ENCODE measurements at regions not wholly inside any gene's neighbourhood (a gene's known extent, or its start where the extent isn't known, plus 50 kb on each side); places are given as distances from the start of the nearest gene placed in this dataset.

DNA sequence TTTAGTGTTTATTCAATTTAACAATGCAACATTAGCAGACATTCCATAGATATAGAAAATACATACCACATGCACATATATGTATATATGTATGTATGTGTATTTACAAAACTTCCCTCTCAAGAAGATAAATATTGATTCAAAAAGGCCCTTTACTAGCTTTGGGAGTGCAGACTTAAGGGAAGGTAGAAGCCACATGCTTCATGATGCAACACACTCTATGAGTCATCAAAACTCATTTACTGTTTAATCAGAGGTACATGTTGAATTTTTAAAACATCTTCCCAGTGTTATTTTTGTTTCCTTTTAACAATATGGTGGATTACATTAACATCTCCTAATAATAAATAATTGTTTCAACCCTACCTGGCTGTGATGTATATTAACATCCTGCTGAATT lies 61.4 kb upstream of the KIRREL1 start:
- dilution Hi-C loops (cut with MboI; ENCODE audit: extremely low pct_ligation_motif_present, low sequenced_read_pairs) = no loop called here
- TF ChIP-seq MAX (IDR thresholded peaks at IDR 0.05; ENCODE audit: insufficient read depth, insufficient read length) (no peak), FOS (IDR thresholded peaks at IDR 0.05; ENCODE audit: borderline replicate concordance, insufficient read depth, low read length) (peak; percentile 12), MYC (IDR thresholded peaks at IDR 0.05; ENCODE audit: low read depth, low read length) (no peak), POLR2A (IDR thresholded peaks at IDR 0.05; ENCODE audit: low read depth, low read length) (no peak), EZH2 (IDR thresholded peaks at IDR 0.05; ENCODE audit: borderline replicate concordance, low read depth, low read length, severe bottlenecking) (no peak)
- intact Hi-C loops (cut with micrococcal nuclease) = no loop called here
- Histone ChIP-seq H2AFZ (ENCODE audit: low read depth, low read length) (no peak overlapping the region), H3K36me3 (ENCODE audit: control insufficient read depth in 2 of 2, extremely low read depth in 1 of 2, insufficient read depth in 2 of 2, low read length in 2 of 2) (no peaks in the 10 kb centered on the region), H3K27me3 (ENCODE audit: control insufficient read depth in 2 of 2, insufficient read depth in 2 of 2, low read length in 2 of 2) (no peaks in the 10 kb centered on the region), H3K79me2 (ENCODE audit: control insufficient read depth, insufficient read depth, low read length) (no peaks in the 10 kb centered on the region), H3K9me3 (replicated peaks; ENCODE audit: control insufficient read depth, insufficient read depth, low read length) (no peaks in the 10 kb centered on the region), H3K4me3 (replicated peaks in 1 of 3; ENCODE audit: insufficient read depth in 1 of 3, low read depth in 1 of 3, low read length in 3 of 3) (no peak overlapping the region), H3K9ac (replicated peaks; ENCODE audit: extremely low read depth, insufficient read depth, low read length) (no peak overlapping the region), H3K9me1 (replicated peaks; ENCODE audit: control insufficient read depth, extremely low read depth, insufficient read depth, low read length) (no peaks in the 10 kb centered on the region), H4K20me1 (replicated peaks; ENCODE audit: control insufficient read depth, extremely low read depth, insufficient read depth, low read length) (no peaks in the 10 kb centered on the region), H3K4me2 (ENCODE audit: insufficient read depth, low read length) (no peak overlapping the region), H3K4me1 (ENCODE audit: control insufficient read depth, extremely low read depth, insufficient read depth, low read length) (no peaks in the 10 kb centered on the region), H3K27ac (ENCODE audit: insufficient read depth, low read depth, low read length) (no peak overlapping the region)
- DNase-seq (ENCODE audit: low read depth, low spot score) = no peak
- no peak for FAIRE-seq
- ChIA-PET POLR2A (no interaction called here), CTCF (no interaction called here)
- BruUV-seq (replicated peaks) = no TSS peak

- ChIA-PET CTCF (no interaction called here), POLR2A (no interaction called here)
Observed at GRCh38 chr1:157937744-157938143, 55.7 kb upstream of the KIRREL1 start.

More at GRCh38 chr1:157937744-157938143, 55.7 kb upstream of the KIRREL1 start:
- dilution Hi-C loops (cut with MboI; ENCODE audit: extremely low pct_ligation_motif_present, low sequenced_read_pairs) (no loop called here), intact Hi-C loops (cut with micrococcal nuclease) (no loop called here)
- no peak for FAIRE-seq
- Histone ChIP-seq H3K4me2 (ENCODE audit: insufficient read depth, low read length) (no peak overlapping the region), H4K20me1 (replicated peaks; ENCODE audit: control insufficient read depth, extremely low read depth, insufficient read depth, low read length) (no peaks in the 10 kb centered on the region), H2AFZ (ENCODE audit: low read depth, low read length) (no peak overlapping the region), H3K27me3 (ENCODE audit: control insufficient read depth in 2 of 2, insufficient read depth in 2 of 2, low read length in 2 of 2) (peaks cover 0 to 2% of the 10 kb centered on the region in 2 experiments), H3K27ac (ENCODE audit: insufficient read depth, low read depth, low read length) (no peak overlapping the region), H3K9me1 (replicated peaks; ENCODE audit: control insufficient read depth, extremely low read depth, insufficient read depth, low read length) (no peaks in the 10 kb centered on the region), H3K9ac (replicated peaks; ENCODE audit: extremely low read depth, insufficient read depth, low read length) (no peak overlapping the region), H3K4me1 (ENCODE audit: control insufficient read depth, extremely low read depth, insufficient read depth, low read length) (no peaks in the 10 kb centered on the region), H3K9me3 (replicated peaks; ENCODE audit: control insufficient read depth, insufficient read depth, low read length) (no peaks in the 10 kb centered on the region), H3K79me2 (ENCODE audit: control insufficient read depth, insufficient read depth, low read length) (no peaks in the 10 kb centered on the region), H3K4me3 (replicated peaks in 1 of 3; ENCODE audit: insufficient read depth in 1 of 3, low read depth in 1 of 3, low read length in 3 of 3) (no peak overlapping the region), H3K36me3 (ENCODE audit: control insufficient read depth in 2 of 2, extremely low read depth in 1 of 2, insufficient read depth in 2 of 2, low read length in 2 of 2) (no peaks in the 10 kb centered on the region)
- no peak for TF ChIP-seq POLR2AphosphoS5 (IDR thresholded peaks at IDR 0.05; ENCODE audit: insufficient read depth, low read depth, low read length)
- no peak for DNase-seq (ENCODE audit: low read depth, low spot score)
- no TSS peak for BruUV-seq (replicated peaks)
